GM19455 (cell line): ENCODE measurements at regions not wholly inside any gene's neighbourhood (a gene's known extent, or its start where the extent isn't known, plus 50 kb on each side); places are given as distances from the start of the nearest gene placed in this dataset.

Experiments
- ATAC-seq: cut with Tn5 transposase; IDR thresholded peaks from one replicate; pipeline ENCODE4 v1.9.1; 2021; ENCODE audit not compliant: unreplicated experiment

DNA sequence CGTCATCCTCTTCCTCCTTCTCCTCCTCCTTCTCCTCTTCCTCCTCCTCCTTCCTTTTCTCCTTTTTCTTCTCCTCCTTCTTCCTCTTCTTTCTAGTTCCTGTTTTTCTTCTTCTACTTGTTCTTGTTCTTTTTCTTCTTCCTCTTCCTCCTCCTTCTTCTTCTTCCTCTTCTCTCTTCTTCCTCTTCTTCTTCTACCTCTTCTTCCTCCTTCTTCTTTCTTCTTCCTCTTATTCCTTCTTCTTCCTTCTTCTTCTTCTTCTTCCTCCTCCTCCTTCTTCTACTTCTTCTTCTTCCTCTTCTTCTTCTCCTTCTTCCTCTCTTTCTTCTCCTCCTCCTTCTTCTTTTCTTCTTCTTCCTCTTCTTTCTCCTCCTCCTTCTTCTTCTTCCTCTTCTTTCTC is 310.2 kb upstream of the LMCD1 start:
- no peak for ATAC-seq

DNA sequence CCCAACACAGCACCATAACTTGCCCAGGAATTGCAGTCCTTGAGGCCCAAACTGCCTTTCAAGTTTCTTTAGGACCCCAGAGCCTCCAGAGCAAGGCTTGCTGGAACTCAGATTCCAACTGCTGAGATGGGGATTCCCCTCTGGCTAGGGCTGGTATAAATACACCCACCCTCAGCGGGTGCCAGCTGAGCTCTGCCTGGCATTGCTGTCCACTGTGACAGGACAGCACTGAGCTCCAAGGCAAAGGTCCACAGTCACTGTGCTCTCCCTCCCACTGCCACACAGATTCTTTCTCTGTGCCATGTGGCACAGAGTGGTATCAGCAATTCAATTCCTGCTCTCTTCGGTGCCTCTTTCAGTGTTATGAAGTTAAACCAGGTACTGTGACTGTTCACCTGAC is 304.2 kb upstream of the LMCD1 start:
- ATAC-seq, result no peak

DNA sequence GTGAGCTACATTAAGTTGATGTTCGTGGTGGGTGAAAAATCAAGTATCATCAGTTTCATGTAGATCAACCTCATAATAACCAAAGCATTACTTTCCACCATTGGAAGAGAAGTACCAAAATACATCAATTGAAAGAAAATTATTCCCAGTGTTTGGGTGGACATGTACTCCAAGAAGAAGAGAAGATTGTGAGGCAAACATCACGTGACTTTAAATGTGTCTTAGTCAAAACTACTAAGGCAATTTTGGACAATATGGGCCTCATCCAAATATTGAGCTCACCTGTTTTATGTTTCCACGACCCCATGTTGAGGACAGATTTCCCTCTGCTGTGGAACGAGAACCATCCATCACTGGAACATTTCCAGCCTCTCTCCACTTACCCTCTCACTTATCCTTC is 303.0 kb upstream of the LMCD1 start:
- ATAC-seq, result no peak

DNA sequence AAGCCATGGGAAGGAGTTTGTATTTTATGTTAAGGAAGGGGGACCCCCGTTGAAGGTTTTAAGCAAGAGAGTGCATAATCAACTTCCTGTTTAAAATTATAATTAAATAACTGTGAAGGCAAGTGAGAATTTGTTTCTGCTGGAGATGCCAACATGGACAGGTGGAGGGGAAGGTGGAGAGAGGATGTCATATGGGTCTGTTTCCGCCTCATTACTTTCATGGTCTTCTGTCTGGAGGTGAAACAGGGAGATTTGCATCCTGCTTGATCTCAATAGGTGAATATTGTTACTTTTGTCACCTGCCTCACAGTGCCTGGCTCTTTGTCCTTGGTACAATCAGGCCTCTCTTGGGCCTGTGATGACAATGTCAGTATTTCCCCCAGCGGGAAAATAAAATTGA is 300.6 kb upstream of the LMCD1 start:
- ATAC-seq, result no peak

DNA sequence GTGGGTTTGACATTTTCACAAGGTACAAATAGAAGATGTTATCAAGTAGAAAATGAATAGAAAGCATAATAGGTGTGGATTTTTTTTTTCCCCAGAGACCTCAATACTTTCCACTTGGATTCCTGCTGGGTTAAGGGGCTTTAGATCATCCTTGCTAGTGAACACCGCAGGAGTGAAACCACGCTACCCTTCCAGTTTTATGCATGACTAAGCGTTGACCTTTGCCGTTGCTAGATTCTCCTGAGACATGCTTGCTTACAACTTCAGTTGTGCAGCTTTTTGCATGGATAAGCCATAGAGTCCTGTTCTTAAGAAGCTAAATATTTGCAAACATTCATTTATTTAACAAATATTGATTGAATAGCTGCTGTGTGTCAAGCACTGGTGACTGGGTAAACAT is 299.7 kb upstream of the LMCD1 start:
- ATAC-seq, result no peak

DNA sequence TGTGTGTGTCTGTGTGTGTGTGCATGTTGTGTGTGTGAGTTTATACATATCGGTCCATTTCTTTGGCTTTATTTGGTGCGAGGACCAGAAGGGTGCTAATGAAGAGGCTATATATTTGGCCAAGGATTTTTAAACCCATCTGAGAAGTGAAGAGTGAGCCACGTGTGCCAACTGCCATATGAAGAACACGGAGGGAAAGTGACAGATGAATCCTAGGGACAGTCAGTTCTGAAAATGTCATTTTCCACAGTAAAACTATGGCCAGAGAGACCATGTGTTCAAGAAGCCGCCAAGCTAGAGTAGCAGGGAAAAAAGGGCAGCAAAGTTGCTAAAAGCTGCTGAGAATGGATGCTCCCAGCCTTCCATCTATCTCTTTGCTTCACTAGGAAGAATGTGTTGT is 297.3 kb upstream of the LMCD1 start:
- no peak for ATAC-seq

DNA sequence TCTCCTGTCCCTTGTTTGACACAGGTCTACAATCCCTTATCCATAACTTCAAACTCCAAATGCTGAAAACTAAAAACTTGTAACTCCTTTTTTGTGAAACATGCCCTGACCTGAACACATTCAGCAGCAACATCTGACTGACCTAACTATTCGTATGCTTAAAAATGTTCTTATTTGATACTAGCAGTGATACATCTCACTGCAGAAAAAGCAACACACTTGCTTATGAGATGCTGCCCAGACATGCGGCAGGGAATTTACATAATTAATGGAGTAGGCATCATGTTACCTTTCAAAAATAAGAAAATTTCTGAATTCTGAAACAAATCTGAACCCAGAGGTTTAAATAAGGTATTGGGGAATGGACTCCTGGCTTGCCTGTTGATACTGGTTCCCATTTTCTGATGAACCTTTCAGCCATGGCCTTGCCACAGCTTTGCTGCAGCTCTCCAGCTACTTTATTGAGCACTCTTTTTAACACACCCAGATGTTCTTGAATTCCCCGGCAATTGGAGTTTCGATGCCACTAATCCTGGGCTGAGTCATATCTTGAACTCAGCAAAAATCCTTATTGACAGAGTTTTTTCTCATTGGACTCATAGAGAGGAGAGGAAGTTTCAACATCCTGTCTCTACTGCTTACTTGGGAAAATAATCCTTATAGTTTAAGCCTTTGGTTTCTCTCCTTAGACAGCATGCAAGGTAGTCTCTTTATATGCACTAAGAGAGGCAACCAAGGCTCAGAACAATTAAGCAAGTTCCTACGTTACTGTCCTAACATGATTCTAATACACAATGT is 296.6 kb upstream of the LMCD1 start:
- no peak for ATAC-seq

DNA sequence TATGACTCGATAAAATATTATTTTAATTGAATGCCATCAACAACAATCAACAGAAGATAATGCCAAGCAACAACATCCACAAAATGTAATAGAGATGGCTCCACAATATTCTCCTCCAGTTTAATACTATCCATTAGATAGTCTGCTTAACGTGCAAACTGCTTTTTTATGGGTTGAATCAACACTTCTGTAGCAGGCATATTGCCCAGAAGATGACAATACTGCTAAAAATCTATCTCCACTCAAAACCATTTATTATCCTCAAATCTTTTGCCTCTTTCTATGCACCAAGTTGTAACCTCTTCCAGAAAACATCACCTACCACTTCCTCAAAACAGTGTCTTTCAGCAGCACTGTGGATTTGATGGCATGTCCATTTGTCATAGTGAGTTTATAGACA is 295.7 kb upstream of the LMCD1 start:
- no peak for ATAC-seq

DNA sequence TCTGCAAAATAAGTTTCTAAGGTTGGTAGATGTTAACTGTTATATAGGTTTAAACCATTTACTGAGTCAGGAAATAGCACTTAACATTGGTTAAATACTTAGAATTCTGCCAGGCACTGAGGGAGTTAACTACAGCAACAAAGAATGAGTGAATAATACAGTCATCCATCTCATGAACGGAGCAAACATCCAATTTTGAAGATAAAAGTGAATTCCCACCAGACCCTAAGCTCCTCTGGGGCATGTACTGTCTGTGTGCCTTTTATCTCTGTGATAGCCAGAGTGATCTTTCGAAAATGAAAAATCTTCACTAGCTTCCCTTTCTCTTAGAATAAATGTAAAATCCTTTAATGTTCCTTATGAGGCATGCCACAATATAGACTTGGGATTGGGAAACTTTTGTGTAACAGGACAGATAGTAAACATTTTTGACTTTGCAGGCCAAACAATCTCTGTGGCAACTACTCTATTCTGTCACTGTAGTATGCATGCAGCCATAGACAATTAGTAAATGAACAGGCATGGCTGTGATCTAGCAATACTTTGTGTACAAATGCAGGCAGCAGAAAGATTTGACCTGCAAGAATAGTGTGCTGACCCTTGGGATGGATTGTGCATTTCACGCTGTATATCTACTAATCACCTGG is 294.5 kb upstream of the LMCD1 start:
- ATAC-seq, result no peak

DNA sequence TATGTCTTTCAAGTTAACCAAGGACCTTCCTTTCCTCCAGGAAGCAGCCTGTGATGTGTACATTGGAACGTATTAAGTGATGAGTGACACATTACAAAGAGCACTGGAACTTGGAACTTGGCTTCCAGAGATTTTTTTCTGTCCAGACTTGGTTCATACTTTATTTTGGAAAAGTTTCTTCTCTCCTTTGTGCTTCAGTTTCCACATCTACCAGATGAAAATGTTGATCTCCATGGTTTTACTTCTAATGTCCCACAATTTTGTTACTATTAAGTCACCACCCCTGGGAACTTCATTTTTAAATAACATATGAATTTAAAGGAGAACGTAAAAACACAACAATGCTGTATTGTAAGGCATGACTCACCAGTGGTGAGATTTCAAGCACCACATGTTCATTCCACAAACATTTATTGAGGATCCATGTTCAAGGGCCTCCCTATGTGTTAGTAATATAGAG is 290.7 kb upstream of the LMCD1 start:
- no peak for ATAC-seq

DNA sequence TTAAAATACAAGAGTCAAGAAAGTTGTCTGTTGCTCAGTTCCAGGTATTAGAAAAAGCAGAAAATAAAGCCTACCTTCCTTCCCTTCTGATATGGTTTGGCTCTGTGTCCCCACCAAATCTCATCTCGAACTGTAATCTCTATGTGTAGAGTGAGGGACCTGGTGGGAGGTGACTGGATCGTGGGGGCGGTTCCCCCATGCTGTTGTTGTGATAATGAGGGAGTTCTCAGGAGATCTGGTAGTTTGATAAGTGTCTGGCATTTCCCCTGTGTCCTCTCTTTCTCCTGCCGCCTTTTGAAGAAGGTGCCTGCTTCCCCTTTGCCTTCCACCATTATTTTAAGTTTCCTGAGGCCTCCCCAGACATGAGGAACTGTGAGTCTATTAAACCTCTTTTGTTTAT is 288.8 kb upstream of the LMCD1 start:
- no peak for ATAC-seq

DNA sequence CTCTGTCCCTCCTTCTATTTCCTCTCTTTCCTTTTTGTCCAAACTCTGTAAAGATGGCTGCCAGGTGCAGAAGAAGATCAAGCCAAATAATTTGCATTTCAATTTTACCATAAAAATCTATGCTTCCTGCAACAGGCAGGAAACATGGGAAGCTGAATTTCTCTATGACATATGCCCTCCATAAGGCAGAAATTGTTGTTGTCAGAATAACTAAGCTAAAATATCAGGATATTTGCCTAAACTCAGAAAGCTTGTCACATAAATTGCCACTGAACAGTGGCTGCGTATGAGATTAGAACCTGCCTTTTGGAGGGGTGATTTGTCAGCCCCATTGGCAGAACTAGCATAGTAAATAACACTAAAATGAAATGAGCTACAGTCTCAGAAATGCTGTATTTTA is 288.3 kb upstream of the LMCD1 start:
- ATAC-seq, result no peak

DNA sequence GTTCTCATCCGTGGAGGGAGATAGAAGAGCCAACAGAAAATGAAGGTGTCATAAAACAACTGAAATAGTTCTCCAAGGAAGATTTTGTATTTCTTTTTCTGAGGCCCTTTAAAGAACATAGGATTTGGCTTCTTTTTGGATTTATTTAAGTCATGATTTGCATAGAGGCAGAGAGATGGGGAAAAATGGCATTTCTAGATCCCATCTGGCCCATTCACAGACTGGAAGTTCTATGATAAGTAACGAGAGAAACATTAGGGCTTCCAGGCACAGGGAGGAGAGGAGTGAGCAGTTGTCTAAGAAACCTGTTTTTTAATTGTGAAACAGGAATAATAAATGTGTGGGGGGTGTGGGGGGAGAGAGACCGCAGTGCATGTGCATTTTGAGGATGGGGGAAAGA is 285.8 kb upstream of the LMCD1 start:
- no peak for ATAC-seq

DNA sequence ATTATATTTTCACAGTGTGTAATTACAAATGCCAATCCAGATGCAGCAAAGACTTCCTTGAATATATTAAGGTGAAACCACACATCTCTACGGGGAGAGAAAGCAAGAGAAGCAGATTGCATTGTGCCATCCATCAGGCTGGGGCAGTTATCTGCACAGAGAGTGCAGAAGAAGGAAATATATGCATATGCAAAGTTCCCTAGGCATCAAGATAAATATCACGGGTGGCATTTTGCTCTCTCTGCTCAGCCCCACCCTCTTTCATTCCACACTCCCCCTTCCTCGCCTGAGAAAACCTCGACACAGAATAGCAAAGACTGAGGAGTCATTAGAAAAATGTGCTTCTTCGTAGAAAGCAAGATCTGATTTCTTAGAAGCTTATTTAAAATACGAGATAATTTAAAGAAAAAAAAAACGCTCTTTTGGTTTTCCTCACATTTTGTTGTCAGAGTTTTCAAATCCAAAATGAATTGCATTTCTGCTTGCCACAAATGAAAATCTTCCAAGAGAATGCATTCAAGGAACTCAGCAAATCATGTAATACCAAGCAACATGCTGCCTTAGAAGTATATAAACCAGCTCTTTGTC is 283.2 kb upstream of the LMCD1 start:
- ATAC-seq, result no peak

DNA sequence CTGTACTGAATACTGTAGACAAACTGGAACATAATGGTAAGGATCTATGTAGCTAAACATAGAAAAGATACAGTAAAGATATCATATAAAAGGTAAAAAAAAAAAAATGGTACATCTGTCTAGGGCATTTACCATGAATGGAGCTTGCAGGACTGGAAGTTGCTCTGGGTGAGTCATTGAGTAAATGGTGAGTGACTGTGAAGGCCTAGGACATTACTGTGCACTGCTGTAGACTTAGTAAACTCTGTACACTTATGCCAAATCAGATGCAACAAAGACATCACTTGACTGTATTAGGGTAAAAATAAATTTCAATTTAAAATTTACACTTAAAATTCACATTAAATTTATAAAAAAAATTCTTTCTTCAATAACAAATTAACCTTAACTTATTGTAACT is 281.3 kb upstream of the LMCD1 start:
- ATAC-seq, result no peak

DNA sequence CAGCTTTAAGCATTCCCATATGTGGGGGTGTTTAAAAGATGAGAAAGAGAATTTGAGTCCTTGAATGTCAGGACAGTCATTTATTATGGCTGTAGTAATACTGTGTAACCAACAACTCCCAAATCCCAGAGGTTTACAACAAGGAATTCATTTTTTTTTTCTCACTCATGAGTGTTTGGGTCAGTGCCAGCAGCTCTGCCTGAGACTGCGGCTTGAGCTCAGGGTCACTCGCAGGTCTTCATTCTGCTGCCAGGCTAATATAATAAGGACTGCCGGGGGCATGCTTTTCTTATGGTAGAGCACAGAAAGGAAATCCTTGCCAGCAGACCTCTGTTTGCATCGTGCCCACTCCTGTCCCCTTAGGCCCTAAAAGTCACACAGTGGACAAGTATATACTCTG is 277.9 kb upstream of the LMCD1 start:
- ATAC-seq, result no peak

DNA sequence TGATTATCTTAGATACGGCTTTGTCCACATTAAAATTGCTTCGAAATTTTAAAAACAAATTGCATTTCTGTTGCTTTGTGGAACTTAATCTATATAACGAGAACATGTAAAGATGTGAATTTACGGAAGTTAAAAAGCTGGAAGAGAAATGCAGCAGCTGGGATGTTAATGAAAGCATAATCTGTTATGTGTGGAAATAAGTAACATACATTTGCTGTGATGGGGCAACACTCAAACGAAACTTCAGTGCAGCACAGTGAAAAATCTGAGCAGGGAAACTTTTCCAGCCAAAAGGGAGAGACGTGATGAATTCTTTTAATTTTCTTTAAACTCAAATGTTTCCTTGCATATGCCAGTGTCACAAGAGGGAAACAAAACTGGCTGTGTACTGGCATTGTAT is 276.7 kb upstream of the LMCD1 start:
- ATAC-seq, result no peak

DNA sequence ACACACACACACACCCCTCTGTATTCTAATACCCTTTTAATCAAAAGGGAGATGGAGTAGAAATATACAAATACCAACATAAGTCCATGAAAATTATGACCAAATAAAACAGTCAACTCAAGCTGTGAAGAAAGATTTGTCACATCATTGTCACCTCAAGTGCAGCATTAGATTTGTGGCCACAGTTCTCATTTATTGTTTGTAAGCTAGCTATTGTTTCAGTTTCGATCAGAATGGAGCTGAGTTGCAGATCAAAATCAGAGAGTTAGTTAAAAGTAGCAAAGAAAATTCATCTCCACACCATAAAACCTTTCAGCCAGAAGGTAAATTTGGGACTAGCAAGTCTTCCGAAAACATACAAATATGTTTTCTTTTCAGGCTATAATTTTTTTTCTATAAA is 267.7 kb upstream of the LMCD1 start:
- no peak for ATAC-seq

DNA sequence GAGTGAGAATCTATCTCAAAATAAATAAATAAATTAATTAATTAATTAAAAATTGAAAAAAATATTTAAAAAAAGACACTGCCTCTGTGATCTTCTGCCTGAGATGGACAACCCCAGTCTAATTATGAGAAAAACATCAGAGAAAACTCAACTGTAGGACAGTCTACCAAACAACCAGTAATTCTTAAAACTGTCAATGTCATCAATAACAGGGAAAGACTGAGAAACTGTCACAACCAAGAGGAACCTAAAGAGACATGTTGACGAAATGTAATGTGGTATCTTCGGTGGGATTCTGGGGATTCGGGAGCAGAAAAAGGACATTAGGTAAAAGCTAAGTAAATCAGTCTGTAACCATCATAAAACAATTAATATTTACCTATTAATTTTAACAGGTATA is 265.4 kb upstream of the LMCD1 start:
- ATAC-seq, result no peak

DNA sequence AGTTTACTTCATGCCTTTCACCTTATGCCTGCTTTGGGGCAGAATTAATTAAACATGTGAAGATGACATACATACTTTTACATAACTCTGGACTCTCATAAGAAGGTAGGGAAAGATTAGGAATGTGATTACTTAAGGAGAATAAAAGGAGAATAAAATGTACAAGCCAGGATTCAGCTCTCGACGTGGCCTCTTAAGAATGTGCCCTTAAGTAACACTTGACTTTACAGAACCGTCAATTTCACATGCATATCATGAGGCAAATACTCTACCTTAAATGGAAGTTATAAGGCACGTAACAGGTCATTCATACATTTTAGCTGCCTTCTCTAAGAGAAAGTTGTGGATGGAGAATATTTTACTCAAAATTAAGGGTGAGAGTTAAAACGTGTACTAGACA is 263.7 kb upstream of the LMCD1 start:
- ATAC-seq, result no peak

DNA sequence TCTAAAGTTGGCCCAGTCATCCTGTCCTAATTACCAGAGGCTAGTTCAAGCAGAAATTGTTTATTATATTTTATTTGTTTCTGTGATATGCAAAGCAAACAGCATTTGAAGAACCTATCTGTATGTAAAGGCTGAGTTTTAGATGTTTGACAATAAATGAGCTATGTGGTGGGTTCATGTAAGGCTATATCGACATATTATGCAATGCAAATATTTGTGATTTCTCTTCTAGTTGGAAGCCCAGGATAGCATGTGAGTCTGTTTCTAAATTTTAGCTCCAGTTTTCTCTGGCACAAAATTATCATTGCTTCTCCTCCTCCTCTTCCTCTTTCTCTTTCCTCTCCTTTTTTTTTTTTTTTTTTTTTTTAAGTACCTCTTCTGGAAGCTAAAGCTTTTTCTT is 263.2 kb upstream of the LMCD1 start:
- no peak for ATAC-seq

DNA sequence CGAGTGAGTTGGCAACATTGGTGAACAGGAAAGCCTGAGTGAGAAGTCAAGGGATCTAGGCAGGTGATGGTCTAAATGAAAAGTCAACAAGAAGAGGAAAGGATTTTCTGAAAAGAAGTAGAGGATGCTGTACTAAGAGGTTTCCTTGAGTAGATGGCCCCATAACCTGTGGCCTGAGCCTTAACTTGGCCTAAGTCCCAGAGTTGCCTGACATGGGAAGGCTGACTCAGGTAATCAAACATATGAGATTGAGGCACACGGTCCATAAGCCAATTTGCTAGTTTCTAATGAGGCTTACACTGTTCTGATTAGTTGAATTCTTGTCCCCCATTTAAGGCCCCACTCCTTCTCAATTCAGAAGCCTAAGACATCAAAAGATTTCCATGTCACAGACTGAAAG is 262.5 kb upstream of the LMCD1 start:
- ATAC-seq, result no peak
